GM04504 (cell line): ENCODE measurements at regions not wholly inside any gene's neighbourhood (a gene's known extent, or its start where the extent isn't known, plus 50 kb on each side); places are given as distances from the start of the nearest gene placed in this dataset.
"Not testable (repeated sequence)": the region's sequence is repeated elsewhere in the genome, so short reads cannot be mapped to it uniquely, and the experiment has no call there.

ENCODE experiments used
- DNase-seq: peaks from one replicate; pipeline ENCODE4 v3.0.0-alpha.2; 2012; ENCODE audit warnings: low read depth

DNA sequence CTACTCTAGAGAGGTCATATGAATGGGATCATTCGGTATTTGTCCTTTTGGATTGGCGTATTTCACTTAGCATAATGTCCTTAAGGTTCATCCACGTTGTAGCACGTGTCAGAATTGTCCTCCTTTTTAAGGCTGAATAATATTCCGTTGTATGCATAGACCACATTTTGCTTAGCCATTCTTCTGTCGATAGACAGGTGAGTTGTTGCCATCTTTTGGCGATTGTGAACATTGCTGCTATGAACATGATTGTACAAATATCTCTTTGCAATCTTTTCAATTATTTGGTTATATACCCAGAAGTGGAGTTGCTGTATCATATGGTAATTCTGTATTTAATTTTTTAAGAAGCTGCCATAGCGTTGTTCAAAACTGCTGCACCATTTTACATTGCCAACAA, 52.4 kb upstream of the GOLGA8J start:
- DNase-seq, result no peak

DNA sequence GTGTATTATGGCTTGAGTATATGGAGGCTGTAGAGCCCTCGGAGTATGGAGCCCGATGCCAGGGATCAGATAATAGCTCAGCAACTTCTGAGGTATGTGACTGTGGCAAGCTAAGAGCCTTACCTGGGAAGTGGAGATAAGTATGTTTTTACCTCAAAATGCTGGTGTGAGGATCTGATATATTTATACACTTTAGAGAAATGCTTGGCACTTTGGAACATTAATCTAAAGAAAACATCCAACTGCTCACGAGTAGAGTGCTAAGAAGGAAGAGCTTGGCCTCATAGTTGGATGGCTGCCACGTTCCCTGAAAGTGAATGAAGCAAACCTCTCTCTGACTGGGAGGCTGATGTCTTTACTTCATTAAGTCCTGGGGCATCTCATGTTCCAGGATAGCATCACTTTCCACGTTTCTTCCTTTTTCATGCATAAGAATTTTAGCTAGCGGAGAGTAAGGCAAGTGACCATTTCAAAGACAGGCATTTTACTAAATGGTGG, 58.9 kb upstream of the GOLGA8J start:
- DNase-seq, result no peak

DNA sequence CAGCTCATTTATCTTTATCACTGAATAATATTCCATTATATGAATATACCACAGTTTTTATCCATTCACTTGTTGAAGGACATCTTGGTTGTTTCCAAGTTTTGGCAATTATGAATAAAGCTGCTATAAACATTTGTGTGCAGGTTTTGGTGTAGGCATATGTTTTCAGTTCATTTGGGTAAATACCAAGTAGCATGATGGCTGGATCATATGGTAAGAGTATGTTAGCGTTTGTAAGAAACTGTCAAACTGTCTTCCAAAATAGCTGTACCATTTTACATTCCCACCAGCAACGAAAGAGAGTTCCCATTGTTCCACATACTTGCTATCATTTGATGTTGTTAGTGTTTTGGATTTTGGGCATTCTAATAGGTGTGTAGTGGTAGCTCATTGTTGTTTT, 72.0 kb upstream of the GOLGA8J start:
- DNase-seq, result no peak

- no peak for DNase-seq
Measured at GRCh38 chr15:30008156-30008555, 74.6 kb upstream of the GOLGA8J start.

DNA sequence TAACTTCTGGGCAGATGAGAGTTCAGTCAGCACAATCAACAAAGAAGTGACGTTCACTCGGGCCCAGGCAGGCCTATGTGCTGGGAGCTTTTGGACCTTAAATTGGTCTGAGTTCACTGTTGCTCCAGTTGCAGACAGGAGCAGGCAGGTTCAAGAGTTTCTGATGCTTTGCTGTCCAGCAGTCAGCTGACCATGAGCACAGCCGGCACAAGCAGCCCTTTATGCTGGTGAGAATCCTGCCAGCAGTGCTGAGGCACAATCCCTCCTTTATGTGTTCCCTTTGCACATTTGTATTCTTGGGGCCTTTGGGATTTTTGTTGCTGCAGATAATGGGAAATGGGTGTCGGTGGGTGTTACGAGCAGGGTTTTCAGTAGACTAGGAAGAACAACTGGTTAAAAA, 81.2 kb upstream of the GOLGA8J start:
- no peak for DNase-seq

GRCh38 chr15:29998033-29998432, 84.7 kb upstream of the GOLGA8J start:
- no peak for DNase-seq

DNA sequence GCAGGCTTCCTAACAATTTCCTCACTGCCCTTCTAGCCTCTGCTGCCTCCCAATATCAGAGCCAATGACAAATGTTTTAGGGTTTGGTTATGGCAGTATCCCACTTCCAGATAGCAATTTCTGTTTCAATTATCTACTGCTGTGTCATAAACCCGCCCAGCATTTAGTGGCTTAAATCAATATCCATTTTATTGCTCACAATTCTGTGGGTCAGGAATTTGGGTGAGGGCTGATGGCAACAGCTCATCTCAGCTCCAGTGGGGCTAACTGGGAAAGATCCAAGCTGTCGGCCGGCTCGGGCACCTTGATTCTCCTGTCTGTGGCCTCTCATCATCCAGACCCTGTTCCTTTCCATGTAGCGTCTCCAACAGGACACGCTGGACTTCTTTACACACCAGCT, 85.3 kb upstream of the GOLGA8J start:
- no peak for DNase-seq

DNA sequence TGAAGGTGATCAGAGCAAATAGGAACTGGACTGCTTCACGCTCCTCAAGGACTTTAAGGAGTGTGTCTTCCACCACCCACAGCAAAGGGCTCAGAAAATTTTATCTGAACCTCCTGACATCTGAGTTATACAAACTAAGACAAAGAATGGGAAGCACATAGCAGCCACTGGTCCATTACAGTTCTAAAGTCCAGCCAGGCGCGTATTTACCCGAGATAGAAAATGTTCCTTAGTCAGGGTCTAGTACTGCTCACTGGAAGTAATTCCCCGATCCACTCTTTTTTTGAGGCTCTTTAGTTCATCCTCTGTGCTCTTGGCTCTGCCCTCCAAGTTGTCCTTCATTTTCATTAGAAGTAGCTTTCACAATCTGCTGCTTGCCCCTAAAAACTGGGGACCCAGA, 88.5 kb upstream of the GOLGA8J start:
- DNase-seq, result no peak

DNA sequence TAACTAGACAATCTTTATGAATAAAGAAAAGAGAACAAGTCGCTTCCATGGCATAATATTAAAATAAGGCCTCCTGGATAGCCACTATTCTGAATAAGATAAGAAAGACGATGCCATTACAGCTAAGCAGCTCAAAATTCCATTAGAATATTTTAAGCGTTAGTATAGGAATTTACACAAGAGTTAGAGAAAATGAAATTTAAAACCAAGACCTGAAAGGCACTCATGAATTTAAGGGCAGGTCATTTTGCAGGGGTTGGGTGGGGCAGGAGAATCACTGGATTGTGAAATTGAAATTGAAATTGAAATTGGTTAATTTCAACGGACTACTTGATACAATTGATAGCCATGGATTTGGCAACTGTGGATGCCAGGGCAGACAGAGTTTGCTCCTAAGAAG, 91.8 kb upstream of the GOLGA8J start:
- no peak for DNase-seq

GRCh38 chr15:29990035-29990434, 92.7 kb upstream of the GOLGA8J start:
- no peak for DNase-seq

- no peak for DNase-seq
Measured at GRCh38 chr15:29988701-29989100, 94.1 kb upstream of the GOLGA8J start.

- no peak for DNase-seq
Measured at GRCh38 chr15:29986946-29987345, 95.8 kb upstream of the GOLGA8J start.

GRCh38 chr15:29978411-29979382, 104.1 kb upstream of the GOLGA8J start:
- no peak for DNase-seq

GRCh38 chr15:29974056-29974455, 108.7 kb upstream of the GOLGA8J start:
- not testable (repeated sequence) for DNase-seq

GRCh38 chr15:29972051-29972450, 110.7 kb upstream of the GOLGA8J start:
- DNase-seq, result no peak

DNA sequence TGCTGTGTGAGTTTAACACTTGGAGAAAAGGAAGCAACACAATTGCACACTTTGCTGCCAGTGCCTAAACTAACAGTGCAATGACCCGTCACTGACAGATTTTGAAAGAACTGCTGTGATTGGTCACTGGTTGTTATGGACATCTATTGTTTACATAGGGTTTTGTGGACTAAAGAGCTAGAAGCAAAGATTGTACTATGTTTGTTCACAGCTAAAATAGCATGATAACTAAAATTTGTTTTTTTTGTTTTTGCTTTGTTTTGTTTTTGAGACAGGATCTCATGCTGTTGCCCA, 112.4 kb upstream of the GOLGA8J start:
- DNase-seq, result no peak

GRCh38 chr15:29969562-29970401, 113.0 kb upstream of the GOLGA8J start:
- DNase-seq, result no peak

GRCh38 chr15:29968895-29969561, 113.7 kb upstream of the GOLGA8J start:
- no peak for DNase-seq

- no peak for DNase-seq
Measured at GRCh38 chr15:29968099-29968894, 114.5 kb upstream of the GOLGA8J start.

- no peak for DNase-seq
Measured at GRCh38 chr15:29962407-29962806, 120.3 kb upstream of the GOLGA8J start.

GRCh38 chr15:29959384-29960137, 123.2 kb upstream of the GOLGA8J start:
- no peak for DNase-seq
